HepG2 (cell line): ENCODE measurements at regions not wholly inside any gene's neighbourhood (a gene's known extent, or its start where the extent isn't known, plus 50 kb on each side); places are given as distances from the start of the nearest gene placed in this dataset.

ENCODE experiments used
- ATAC-seq: fragments of 200-7000 bp; cut with Tn5 transposase; 3 replicates; pipeline ENCODE4 v1.9.1; 2020; ENCODE audit warnings: mild to moderate bottlenecking, moderate library complexity
- BruUV-seq: library from RNA; stranded (reverse); fragments of 400-500 nt; replicated peaks from 2 replicates; lab custom pipeline; 2021; lab: Mats Ljungman, UMichigan
- CTCF ChIA-PET: fragments of 300-600 bp; formaldehyde crosslinking; extraction: SDS; loops from one replicate; lab custom pipeline; 2021; ENCODE audit warnings: low total read pairs, inconsistent platforms, low intra/inter-chr PET ratio; lab: Yijun Ruan, JAX
- POLR2A ChIA-PET: fragments of 350-600 bp; sonication (Branson Sonifier 250); formaldehyde crosslinking; loops from one replicate; lab custom pipeline; 2020; ENCODE audit warnings: antibody characterized with exemption, inconsistent platforms; lab: Yijun Ruan, JAX
- DNase-seq: peaks from one replicate; pipeline ENCODE4 v3.0.0-alpha.2; 2015; ENCODE audit warnings: low spot score
- FAIRE-seq: peaks from 3 replicates; lab custom pipeline; 2011; peaks lifted over from hg19 to GRCh38; lab: Jason Lieb, UNC
- H2AFZ ChIP-seq: one replicate; pipeline ENCODE4 v1.6.1; 2011; ENCODE audit warnings: low read length, inconsistent platforms
- H3K27ac ChIP-seq: fragments of 300-600 bp; 3 replicates; pipeline ENCODE4 v1.8.0; 2011; ENCODE audit warnings: mixed run types, mild to moderate bottlenecking, mixed read lengths, low read length, inconsistent platforms; ENCODE audit not compliant: insufficient read depth; ENCODE audit errors: extremely low read length
- H3K27me3 ChIP-seq, 2 experiments: fragments of 200-600 bp in 1 of 2; 2 replicates in 1 of 2; 3 replicates in 1 of 2; pipeline versions ENCODE4 v1.6.0 to v1.8.0; 2011; ENCODE audit warnings: low read length in 2 of 2, mild to moderate bottlenecking in 2 of 2, moderate library complexity in 2 of 2, inconsistent platforms in 1 of 2; ENCODE audit not compliant: insufficient read depth in 2 of 2, control insufficient read depth in 1 of 2
- H3K36me3 ChIP-seq, 2 experiments: fragments of 200-600 bp in 1 of 2; replicated peaks in 1 of 2; 2 replicates in 1 of 2; 3 replicates in 1 of 2; pipeline versions ENCODE4 v1.5.1 to v1.8.0; 2011; ENCODE audit warnings: low read length in 2 of 2, inconsistent platforms in 1 of 2; ENCODE audit not compliant: insufficient read depth in 2 of 2, control insufficient read depth in 1 of 2
- H3K4me1 ChIP-seq: 2 replicates; pipeline ENCODE4 v1.5.1; 2012; ENCODE audit warnings: low read length, inconsistent platforms; ENCODE audit not compliant: insufficient read depth
- H3K4me2 ChIP-seq: 2 replicates; pipeline ENCODE4 v1.6.0; 2011; ENCODE audit warnings: low read depth, low read length, inconsistent platforms
- H3K4me3 ChIP-seq, 3 experiments: fragments of 200-600 bp in 1 of 3; sonication (generic), shearing (Covaris generic) in 1 of 3; replicated peaks in 1 of 3; 2 replicates each; pipeline ENCODE4 v1.5.1; 2011 to 2016; ENCODE audit warnings: low read length in 3 of 3, inconsistent platforms in 2 of 3, low read depth in 2 of 3, mild to moderate bottlenecking in 2 of 3, control low read depth in 1 of 3, mixed read lengths in 1 of 3; ENCODE audit not compliant: insufficient read depth in 1 of 3
- H3K79me2 ChIP-seq: one replicate; pipeline ENCODE4 v1.6.1; 2011; ENCODE audit warnings: low read length, inconsistent platforms; ENCODE audit not compliant: insufficient read depth
- H3K9ac ChIP-seq: 2 replicates; pipeline ENCODE4 v1.6.0; 2011; ENCODE audit warnings: mild to moderate bottlenecking, low read depth, low read length, inconsistent platforms; ENCODE audit not compliant: insufficient read depth
- H3K9me3 ChIP-seq: 2 replicates; pipeline ENCODE4 v1.5.1; 2012; ENCODE audit warnings: mild to moderate bottlenecking, low read length
- H4K20me1 ChIP-seq: 2 replicates; pipeline ENCODE4 v1.6.0; 2011; ENCODE audit warnings: inconsistent platforms, mild to moderate bottlenecking, low read length, moderate library complexity; ENCODE audit not compliant: insufficient read depth
- ATF4 ChIP-seq, 2 experiments: fragments of 450-650 bp in 1 of 2; sonication (generic) in 1 of 2; formaldehyde crosslinking; IDR thresholded peaks; 2 replicates each; pipeline versions ENCODE4 v1.5.0 to v1.8.0; 2020 to 2022; ENCODE audit warnings: mild to moderate bottlenecking in 1 of 2, missing genetic modification reagents in 1 of 2
- DNMT1 ChIP-seq: sonication (generic); formaldehyde crosslinking; IDR thresholded peaks from 2 replicates; pipeline ENCODE4 v1.5.1; 2020; ENCODE audit warnings: mild to moderate bottlenecking, missing genetic modification reagents
- RXRA ChIP-seq: sonication (generic); formaldehyde crosslinking; IDR thresholded peaks from 2 replicates; pipeline ENCODE4 v1.5.1; 2020; ENCODE audit warnings: missing genetic modification reagents
- WIZ ChIP-seq: sonication (generic); formaldehyde crosslinking; IDR thresholded peaks from 2 replicates; pipeline ENCODE4 v1.5.1; 2020; ENCODE audit warnings: mild to moderate bottlenecking, missing genetic modification reagents
- ZC3H13 ChIP-seq: sonication (generic); formaldehyde crosslinking; IDR thresholded peaks from 2 replicates; pipeline ENCODE4 v1.8.1; 2023; ENCODE audit warnings: mild to moderate bottlenecking, missing genetic modification reagents, moderate library complexity
- ZNF362 ChIP-seq: sonication (generic); formaldehyde crosslinking; IDR thresholded peaks from 2 replicates; pipeline ENCODE4 v1.4.0; 2020; ENCODE audit warnings: missing genetic modification reagents, mild to moderate bottlenecking, borderline replicate concordance
- WGBS: methylation state at CpG from one replicate; pipeline ENCODE4 v1.1.6; 2017; ENCODE audit warnings: low lambda C conversion rate; 5-methylcytosine and 5-hydroxymethylcytosine counted together
- in situ Hi-C: cut with HindIII; loops from 2 replicates; pipeline ENCODE4 v1.10.0; 2017; ENCODE audit warnings: low pct_unique_long_range_greater_than_20kb; ENCODE audit not compliant: extremely low pct_ligation_motif_present
- intact Hi-C: fragments of 100-400 bp; cut with micrococcal nuclease; formaldehyde crosslinking; loops from one replicate; pipeline ENCODE4 v1.10.0; 2022; ENCODE audit not compliant: unreplicated experiment

- no peak for TF ChIP-seq ATF4 (CRISPR knock-in tag; IDR thresholded peaks at IDR 0.05)
- TF ChIP-seq RXRA (CRISPR knock-in tag): no peak
- no peak for TF ChIP-seq ZC3H13 (CRISPR knock-in tag)
- no peak for TF ChIP-seq ZNF362
- TF ChIP-seq, all 625 proteins: peak for 0
Observed at GRCh38 chr5:54807421-54807820, 178.0 kb downstream of the ESM1 start (continued).

GRCh38 chr5:54804521-54804920 is 180.9 kb downstream of the ESM1 start:
- H3K27me3 ChIP-seq: no peaks in the 10 kb centered on the region
- no peaks in the 10 kb centered on the region for H3K4me1 ChIP-seq
- no peak for FAIRE-seq
- H3K4me3 ChIP-seq: no peak overlapping the region
- no peaks in the 10 kb centered on the region for H3K36me3 ChIP-seq
- ChIA-PET POLR2A (no interaction called here), CTCF (no interaction called here)
- no TSS peak for BruUV-seq
- no peak overlapping the region for H3K27ac ChIP-seq
- intact Hi-C loops: no loop called here
- no peak overlapping the region for H3K4me2 ChIP-seq
- in situ Hi-C loops: no loop called here
- no peak overlapping the region for H2AFZ ChIP-seq
- ATAC-seq: no peak
- H4K20me1 ChIP-seq: no peaks in the 10 kb centered on the region
- TF ChIP-seq DNMT1 (CRISPR knock-in tag): no peak
- TF ChIP-seq WIZ (CRISPR knock-in tag): no peak
- H3K9ac ChIP-seq: no peak overlapping the region
- H3K79me2 ChIP-seq: no peaks in the 10 kb centered on the region
- H3K9me3 ChIP-seq: no peaks in the 10 kb centered on the region
- DNase-seq: no peak
- WGBS: 0% methylated on average over 2 of the region's 2 CpGs
